ENCODE measurements at regions not wholly inside any gene's neighbourhood (a gene's known extent, or its start where the extent isn't known, plus 50 kb on each side); places are given as distances from the start of the nearest gene placed in this dataset.

DNA sequence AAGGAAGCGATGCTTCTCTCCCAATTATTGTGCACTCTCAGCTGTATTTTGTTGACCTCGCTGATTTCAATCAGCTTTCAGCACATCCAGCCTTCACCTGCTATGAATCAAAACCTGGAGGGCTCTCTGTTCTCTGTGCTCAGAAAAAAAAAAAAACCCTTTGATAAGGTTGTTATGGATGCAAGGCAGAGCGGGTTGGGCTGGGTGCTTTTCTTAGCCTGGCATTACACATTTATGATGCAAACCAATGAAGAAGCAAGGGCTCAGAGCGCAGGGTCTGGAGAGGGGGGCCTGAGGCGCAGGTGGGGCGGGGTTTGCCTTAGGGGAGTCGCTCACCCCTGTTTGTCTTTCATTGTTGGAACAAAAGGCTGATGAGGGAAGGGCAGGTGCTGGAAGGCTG is 86.0 kb upstream of the CADM1 start:
- Mint-ChIP-seq H3K27ac (no peak overlapping the region), H3K27me3 (ENCODE audit: low read depth) (no peaks in the 10 kb centered on the region), H3K36me3 (ENCODE audit: low read depth) (no peaks in the 10 kb centered on the region), H3K9me3 (peaks cover 8% of the 10 kb centered on the region), H3K4me3 (no peak overlapping the region), H3K4me1 (ENCODE audit: low read depth) (no peaks in the 10 kb centered on the region)

DNA sequence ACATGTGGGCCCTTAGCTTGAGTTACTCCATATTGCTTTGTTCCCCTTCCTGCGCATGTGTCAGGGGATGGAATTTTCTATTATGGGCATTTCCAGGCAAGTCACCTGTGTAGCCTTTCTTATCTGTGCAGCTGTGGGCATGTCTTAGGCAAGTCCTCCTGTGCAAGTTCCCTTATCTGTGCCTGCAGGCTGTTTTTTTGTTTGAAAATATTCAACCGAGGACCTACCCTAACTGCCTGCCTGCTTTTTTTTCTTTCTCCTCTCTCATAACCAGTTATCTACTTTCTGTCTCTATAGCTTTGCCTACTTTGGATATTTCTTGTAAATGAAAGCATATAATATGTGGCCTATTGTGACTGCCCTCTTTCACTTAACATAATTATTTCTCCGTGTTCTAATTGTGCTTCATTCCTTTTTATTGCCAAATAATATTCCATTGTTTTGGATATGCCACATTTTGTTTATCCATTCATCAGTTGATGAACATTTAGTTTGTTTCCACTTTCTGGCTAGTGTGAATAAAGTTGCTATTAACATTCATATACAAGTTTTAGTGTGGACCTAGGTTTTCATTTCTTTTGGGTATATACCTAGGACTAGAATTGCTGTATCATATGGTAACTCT is 83.6 kb upstream of the CADM1 start:
- H3K27me3 Mint-ChIP-seq (ENCODE audit: low read depth): no peaks in the 10 kb centered on the region
- no peak overlapping the region for H3K27ac Mint-ChIP-seq
- H3K9me3 Mint-ChIP-seq: peaks cover 8% of the 10 kb centered on the region
- no peaks in the 10 kb centered on the region for H3K4me1 Mint-ChIP-seq (ENCODE audit: low read depth)
- no peaks in the 10 kb centered on the region for H3K36me3 Mint-ChIP-seq (ENCODE audit: low read depth)
- no peak overlapping the region for H3K4me3 Mint-ChIP-seq

DNA sequence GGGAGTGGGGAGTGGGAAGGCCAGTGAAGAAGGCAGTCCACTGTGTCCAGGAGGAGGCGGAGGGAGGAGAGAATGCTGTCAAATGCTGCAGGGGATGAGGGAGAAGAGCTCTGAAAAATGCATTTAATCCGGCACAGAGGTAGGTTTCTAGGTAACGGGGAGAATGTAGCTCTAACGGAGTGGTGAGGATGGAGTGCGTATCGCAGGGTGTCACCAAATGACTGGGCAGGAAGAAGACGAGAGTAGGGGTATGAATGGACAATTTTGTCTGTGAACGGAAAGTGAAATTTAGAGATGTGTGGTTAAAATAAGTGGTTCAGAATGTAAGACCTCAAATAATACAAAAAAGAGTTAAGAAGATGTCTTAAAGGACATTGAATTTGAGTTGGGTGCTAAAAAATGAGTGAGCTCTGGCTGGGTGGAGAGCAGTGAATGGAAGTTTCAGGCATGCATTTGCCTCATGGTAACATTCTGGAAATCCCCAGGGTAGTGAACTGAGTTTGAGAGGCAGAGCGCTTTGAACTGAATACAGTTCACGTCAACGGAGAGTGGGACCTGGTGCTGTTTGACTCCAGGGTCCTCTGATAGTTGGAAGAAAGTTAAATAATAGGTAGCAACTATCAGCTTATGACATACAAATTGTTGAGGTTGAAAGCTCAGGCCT is 81.3 kb upstream of the CADM1 start:
- no peak overlapping the region for H3K4me3 Mint-ChIP-seq
- no peak overlapping the region for H3K27ac Mint-ChIP-seq
- H3K9me3 Mint-ChIP-seq: peaks cover 13% of the 10 kb centered on the region
- H3K36me3 Mint-ChIP-seq (ENCODE audit: low read depth): no peaks in the 10 kb centered on the region
- H3K4me1 Mint-ChIP-seq (ENCODE audit: low read depth): no peaks in the 10 kb centered on the region
- H3K27me3 Mint-ChIP-seq (ENCODE audit: low read depth): no peaks in the 10 kb centered on the region

DNA sequence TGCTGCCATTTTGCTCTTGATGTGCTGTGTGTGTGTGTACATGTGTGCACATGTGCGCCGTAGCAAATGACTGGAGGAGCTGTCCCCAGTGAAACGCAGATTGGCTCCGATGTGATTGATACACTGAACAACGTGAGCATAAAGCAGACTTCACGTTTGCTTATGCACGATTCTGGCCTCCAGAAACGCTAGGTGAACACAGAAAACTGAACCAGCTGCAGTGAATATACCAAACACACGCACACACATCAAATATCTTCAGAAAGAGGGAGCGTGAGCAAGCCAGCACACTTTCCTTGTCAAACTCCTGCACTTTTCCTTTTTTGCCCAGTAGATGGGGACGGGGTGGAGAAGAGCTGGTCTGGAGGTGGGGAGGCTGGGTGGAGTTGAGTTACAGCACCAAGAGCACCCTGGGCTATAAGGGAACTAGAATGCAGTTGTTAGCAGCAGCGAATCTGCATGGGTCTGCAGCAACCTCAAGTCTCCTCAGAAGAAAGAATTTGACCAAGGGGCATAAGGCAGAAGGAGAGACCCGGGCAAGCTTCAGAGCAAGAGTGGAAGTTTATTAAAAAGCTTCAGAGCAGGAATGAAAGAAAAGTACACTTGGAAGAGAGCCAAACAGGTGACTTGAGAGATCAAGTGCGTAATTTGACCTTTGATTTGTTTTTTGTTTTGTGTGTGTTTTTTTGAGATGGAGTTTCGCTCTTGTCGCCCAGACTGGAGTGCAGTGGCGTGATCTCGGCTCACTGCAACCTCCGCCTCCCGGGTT is 77.8 kb upstream of the CADM1 start:
- H3K27me3 Mint-ChIP-seq (ENCODE audit: low read depth): no peaks in the 10 kb centered on the region
- H3K27ac Mint-ChIP-seq: no peak overlapping the region
- peaks cover 5% of the 10 kb centered on the region for H3K9me3 Mint-ChIP-seq
- H3K36me3 Mint-ChIP-seq (ENCODE audit: low read depth): no peaks in the 10 kb centered on the region
- H3K4me1 Mint-ChIP-seq (ENCODE audit: low read depth): no peaks in the 10 kb centered on the region
- H3K4me3 Mint-ChIP-seq: no peak overlapping the region

DNA sequence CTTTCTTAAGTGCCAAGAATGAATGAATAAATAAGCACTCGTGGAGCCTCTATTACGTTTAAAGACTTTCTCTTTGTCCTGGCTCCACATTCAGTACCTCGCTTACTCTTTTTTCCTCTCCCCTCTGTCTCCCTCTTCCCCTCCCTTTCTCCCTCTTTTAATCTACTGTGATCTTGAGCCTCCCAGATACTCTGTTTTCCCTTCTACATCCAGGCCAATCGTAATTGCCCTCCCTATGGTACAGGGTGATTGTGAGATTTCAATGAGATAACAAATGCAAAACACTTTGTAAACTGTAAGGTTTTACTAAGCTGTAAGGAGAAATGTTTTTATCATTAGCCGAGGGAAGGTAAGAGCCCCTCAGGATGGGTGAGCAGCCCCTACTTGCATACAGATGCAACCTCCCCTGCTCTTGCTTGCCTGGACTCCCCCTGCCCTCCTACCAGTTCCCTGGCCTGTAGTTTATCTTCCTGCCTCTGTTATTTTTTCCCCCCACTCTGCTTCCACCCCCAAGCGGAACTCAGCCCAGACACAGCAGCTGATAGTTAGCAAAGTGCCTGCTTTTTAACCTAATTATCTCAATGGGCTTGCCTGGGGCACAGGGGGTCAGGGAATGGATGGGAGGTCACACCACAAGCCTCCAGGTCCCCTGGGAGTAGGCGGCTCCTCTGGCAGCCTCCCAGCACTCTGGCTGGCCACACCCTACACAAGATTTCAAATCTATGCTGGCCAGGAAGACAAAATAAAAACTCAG is 76.9 kb upstream of the CADM1 start:
- no peaks in the 10 kb centered on the region for H3K36me3 Mint-ChIP-seq (ENCODE audit: low read depth)

DNA sequence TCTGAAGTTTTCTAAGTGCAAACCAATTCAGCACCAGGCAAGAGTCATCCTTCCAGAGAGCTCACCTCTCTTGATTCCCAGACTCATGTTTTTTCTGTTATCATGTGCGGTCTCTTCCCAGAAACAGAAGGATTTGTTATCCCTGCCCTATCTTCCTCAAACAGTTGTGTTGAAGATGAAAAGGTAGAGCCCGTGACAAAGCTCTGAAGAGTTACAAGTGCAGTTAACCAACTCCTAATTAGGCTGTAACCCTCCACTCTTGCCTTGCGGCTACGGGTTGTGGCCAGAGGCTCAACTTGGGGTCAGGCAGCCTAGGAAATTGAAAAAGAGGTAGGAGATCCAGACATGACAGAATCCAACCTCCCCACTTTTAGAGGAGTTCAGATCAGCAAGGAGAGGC is 76.2 kb upstream of the CADM1 start:
- Mint-ChIP-seq H3K4me1 (ENCODE audit: low read depth) (no peaks in the 10 kb centered on the region), H3K27me3 (ENCODE audit: low read depth) (no peaks in the 10 kb centered on the region), H3K9me3 (peaks cover 5% of the 10 kb centered on the region), H3K4me3 (no peak overlapping the region), H3K36me3 (ENCODE audit: low read depth) (no peaks in the 10 kb centered on the region), H3K27ac (no peak overlapping the region)

More for the DNA sequence above, 76.9 kb upstream of the CADM1 start:
- peaks cover 5% of the 10 kb centered on the region for H3K9me3 Mint-ChIP-seq
- H3K4me3 Mint-ChIP-seq: no peak overlapping the region
- no peak overlapping the region for H3K27ac Mint-ChIP-seq
- H3K4me1 Mint-ChIP-seq (ENCODE audit: low read depth): no peaks in the 10 kb centered on the region
- no peaks in the 10 kb centered on the region for H3K27me3 Mint-ChIP-seq (ENCODE audit: low read depth)

DNA sequence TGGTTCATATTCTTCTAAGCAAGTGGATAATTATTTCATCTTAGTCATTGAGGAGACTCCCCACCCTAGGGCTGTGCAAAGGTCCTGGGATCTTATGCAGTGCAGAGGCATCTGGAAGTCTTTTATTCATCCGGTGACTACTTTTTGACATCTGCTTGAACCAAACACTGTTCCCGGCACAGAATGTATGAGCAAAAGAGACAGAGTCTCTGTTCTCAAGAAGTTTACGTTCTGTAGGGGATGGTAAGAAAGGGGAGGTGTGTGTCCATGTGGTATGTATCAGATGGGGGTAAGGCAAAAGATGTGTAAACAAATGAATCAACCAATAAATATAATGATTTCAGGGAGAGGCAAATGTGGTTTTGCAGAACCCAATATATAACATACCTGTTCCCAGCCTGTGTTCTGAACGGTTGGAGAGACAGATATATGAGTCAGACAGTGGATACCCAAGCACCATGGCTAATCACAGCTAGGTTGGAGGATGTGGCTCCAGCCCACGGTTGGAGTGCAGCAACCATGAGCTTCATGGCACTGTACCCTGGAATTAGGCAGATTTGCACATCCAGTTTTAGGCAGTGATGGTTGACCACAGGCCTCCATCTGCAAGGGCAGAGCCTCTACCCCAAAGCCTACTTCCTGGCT is 75.1 kb upstream of the CADM1 start:
- no peak overlapping the region for H3K27ac Mint-ChIP-seq
- H3K4me3 Mint-ChIP-seq: no peak overlapping the region
- no peaks in the 10 kb centered on the region for H3K4me1 Mint-ChIP-seq (ENCODE audit: low read depth)
- H3K36me3 Mint-ChIP-seq (ENCODE audit: low read depth): no peaks in the 10 kb centered on the region
- no peaks in the 10 kb centered on the region for H3K27me3 Mint-ChIP-seq (ENCODE audit: low read depth)
- peaks cover 5% of the 10 kb centered on the region for H3K9me3 Mint-ChIP-seq

DNA sequence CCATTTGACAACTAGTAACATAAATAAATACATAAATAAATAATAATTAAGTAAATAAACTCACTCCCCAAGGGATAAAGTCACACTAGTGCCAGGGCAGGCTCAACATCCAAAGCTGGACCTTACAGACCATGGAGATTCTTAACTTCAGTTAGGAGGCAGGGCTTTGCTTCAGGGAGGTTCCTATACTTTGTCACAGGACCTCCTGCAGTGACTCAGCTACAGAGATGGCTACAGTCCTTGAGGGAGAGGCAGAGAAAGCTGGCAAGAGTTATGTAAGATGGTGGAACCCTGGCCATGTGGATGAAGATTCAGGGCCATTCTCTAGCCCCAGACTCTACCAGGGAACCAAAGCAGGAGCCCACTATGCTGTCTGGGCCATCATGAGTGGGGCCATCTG is 74.1 kb upstream of the CADM1 start:
- no peaks in the 10 kb centered on the region for H3K4me1 Mint-ChIP-seq (ENCODE audit: low read depth)
- H3K27me3 Mint-ChIP-seq (ENCODE audit: low read depth): no peaks in the 10 kb centered on the region
- no peak overlapping the region for H3K27ac Mint-ChIP-seq
- H3K9me3 Mint-ChIP-seq: peaks cover 5% of the 10 kb centered on the region
- no peaks in the 10 kb centered on the region for H3K36me3 Mint-ChIP-seq (ENCODE audit: low read depth)
- no peak overlapping the region for H3K4me3 Mint-ChIP-seq

DNA sequence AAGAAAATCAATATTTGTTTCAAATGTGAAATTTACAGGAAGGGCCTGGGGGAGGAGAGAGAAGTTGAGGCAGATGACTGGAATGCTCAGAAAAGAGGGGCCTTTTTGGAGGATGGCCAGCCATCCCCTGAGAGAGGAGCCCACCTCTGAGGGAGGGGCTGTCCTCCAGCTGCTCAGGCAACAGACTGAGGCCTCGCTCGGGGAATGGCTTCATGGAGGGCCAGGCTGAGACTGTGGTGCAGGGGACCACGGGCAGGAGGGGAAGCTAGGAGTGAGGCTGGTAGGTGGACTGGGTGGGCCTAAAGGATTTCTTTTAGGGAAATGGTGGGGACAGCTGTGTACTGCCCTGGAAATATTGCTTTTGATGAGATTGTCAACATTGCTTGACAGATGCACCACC is 73.5 kb upstream of the CADM1 start:
- Mint-ChIP-seq H3K27me3 (ENCODE audit: low read depth) (no peaks in the 10 kb centered on the region), H3K36me3 (ENCODE audit: low read depth) (no peaks in the 10 kb centered on the region), H3K9me3 (peaks cover 5% of the 10 kb centered on the region), H3K4me3 (no peak overlapping the region), H3K27ac (no peak overlapping the region), H3K4me1 (ENCODE audit: low read depth) (no peaks in the 10 kb centered on the region)

DNA sequence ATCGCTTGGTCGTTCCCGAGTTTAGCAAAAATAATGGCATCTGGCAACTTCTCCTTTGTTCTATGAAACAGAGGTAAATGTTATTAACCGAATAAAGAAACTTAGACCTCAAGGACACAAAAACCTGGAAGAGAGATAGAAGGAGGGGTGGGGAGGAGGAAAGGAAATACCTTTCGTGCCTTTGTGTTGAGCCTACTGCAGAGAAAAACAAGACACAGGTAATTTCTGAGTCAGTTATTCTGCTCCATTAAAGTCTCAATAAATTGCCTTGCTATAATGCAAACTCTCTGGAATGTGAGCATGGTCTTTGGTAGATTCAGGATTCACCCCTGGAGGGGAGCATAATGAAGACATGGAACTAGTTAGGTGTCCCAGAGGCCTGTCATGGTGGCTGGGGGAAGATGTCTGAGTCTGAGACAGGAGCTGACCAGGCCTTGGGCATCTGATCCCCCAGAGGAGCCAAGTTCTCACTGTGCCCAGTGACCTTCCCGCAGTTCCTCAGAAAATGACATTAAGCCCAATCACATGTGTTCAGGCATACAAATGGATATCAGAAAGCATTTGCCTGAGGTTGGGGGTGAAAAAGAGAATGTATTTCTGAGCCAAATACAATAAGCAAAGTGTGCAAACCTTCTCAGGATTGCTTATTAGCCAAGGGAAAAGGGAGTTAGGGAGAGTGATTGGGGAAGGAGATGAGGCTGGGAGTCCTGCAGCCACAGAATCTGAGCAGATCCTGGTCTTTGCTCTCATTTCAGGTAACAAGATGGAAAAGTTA is 72.6 kb upstream of the CADM1 start:
- no peaks in the 10 kb centered on the region for H3K36me3 Mint-ChIP-seq (ENCODE audit: low read depth)
- peaks cover under 1% of the 10 kb centered on the region for H3K9me3 Mint-ChIP-seq
- H3K27ac Mint-ChIP-seq: no peak overlapping the region
- no peak overlapping the region for H3K4me3 Mint-ChIP-seq
- no peaks in the 10 kb centered on the region for H3K4me1 Mint-ChIP-seq (ENCODE audit: low read depth)
- no peaks in the 10 kb centered on the region for H3K27me3 Mint-ChIP-seq (ENCODE audit: low read depth)

DNA sequence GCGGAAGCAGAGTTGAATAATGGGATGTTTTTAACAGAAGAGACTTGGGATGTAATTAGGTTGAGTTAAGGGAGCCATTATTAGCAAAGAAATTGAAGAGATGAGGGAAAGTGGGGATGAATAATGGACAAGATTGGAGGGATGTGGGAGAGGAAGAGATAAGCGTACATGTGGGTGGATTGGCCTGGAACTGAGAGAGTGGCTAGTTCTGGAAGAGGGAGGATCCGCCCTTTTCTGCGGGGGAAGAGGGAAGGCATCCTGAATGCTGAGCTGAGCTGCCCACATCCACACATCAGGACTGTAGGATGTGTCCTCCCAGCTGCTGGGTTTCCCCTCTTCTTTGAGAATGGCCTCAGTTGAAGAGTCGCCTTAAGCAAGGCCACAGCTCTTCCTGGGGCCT is 68.3 kb upstream of the CADM1 start:
- Mint-ChIP-seq H3K4me3 (no peak overlapping the region), H3K9me3 (no peaks in the 10 kb centered on the region), H3K27me3 (ENCODE audit: low read depth) (no peaks in the 10 kb centered on the region), H3K4me1 (ENCODE audit: low read depth) (no peaks in the 10 kb centered on the region), H3K36me3 (ENCODE audit: low read depth) (no peaks in the 10 kb centered on the region), H3K27ac (no peak overlapping the region)

DNA sequence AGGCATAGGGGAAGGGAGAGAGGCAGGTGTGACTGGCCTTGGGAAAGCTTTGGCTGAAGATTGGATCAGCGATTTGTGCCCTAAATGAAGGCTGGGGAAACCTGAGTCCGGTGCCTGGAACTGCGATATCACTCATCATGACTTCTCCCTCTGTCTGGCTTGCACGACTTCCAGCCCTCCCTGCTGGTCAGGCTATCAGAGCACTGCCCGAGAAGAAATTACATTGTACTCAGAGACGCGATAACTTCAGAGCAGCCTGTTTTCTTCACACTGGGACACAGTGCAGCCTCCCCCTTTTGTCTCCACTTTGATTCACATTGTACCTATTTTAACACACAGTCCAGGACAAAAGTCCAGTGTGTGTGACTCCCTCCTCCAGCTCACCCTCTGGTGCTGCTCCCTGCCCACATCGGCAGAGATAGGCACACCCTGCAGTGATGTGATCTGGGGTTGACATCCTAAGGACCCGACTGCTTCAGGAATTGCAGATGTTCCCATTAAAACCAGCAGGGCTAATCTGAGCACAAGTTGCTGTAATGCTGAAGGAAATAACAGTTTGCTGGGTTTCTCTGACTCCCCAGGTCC is 62.1 kb upstream of the CADM1 start:
- Mint-ChIP-seq H3K36me3 (ENCODE audit: low read depth) (no peaks in the 10 kb centered on the region), H3K9me3 (no peaks in the 10 kb centered on the region), H3K27me3 (ENCODE audit: low read depth) (no peaks in the 10 kb centered on the region), H3K4me3 (no peak overlapping the region), H3K4me1 (ENCODE audit: low read depth) (no peaks in the 10 kb centered on the region), H3K27ac (no peak overlapping the region)

DNA sequence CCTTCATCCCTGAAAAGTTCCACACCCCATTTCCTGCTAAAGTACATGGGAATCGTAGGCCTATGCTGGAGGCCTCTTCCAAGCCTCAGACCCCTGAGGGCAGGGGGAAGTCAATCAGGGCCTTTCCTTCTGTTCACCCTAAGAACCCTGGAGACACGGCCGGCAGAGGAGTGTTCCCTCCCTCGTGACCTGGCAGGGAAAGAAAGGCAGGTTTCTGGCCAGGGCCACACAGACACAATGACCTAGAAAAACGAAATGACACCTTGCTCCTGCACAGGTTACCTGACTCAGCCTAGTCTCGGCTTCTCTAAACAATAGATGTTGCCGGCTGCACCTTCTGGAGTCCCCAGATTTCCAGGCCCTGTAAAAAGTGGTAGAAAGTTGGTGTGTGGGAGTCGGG is 60.6 kb upstream of the CADM1 start:
- H3K4me1 Mint-ChIP-seq (ENCODE audit: low read depth): no peaks in the 10 kb centered on the region
- H3K27ac Mint-ChIP-seq: no peak overlapping the region

More for the DNA sequence above, 60.6 kb upstream of the CADM1 start:
- H3K9me3 Mint-ChIP-seq: no peaks in the 10 kb centered on the region
- H3K4me3 Mint-ChIP-seq: no peak overlapping the region
- no peaks in the 10 kb centered on the region for H3K27me3 Mint-ChIP-seq (ENCODE audit: low read depth)
- no peaks in the 10 kb centered on the region for H3K36me3 Mint-ChIP-seq (ENCODE audit: low read depth)
